Mucosa of descending colon (tissue), 3 donors: ENCODE measurements at regions not wholly inside any gene's neighbourhood (a gene's known extent, or its start where the extent isn't known, plus 50 kb on each side); places are given as distances from the start of the nearest gene placed in this dataset.

Source experiments
- ATAC-seq: fragments of 200-7000 bp; cut with Tn5 transposase; one replicate; pipeline ENCODE4 v1.9.1; 2020; ENCODE audit warnings: mild to moderate bottlenecking, moderate library complexity
- DNase-seq, 3 donors: peaks; one replicate each; pipeline ENCODE4 v3.0.0-alpha.2; 2020
- H3K36me3 ChIP-seq: fragments of 200-600 bp; one replicate; pipeline ENCODE4 v1.8.0; 2021; ENCODE audit warnings: low read depth, mild to moderate bottlenecking
- H3K4me1 ChIP-seq: fragments of 200-600 bp; one replicate; pipeline ENCODE4 v1.8.0; 2021; ENCODE audit warnings: low read depth, mild to moderate bottlenecking
- H3K4me3 ChIP-seq: fragments of 200-600 bp; one replicate; pipeline ENCODE4 v1.8.0; 2021; ENCODE audit warnings: mild to moderate bottlenecking
- H3K9me3 ChIP-seq: fragments of 200-600 bp; one replicate; pipeline ENCODE4 v1.8.0; 2021; ENCODE audit warnings: mild to moderate bottlenecking
- intact Hi-C, 2 donors: fragments of 100-400 bp; cut with DNase I in 1 of 2; cut with micrococcal nuclease in 1 of 2; formaldehyde crosslinking; loops; one replicate each; pipeline versions ENCODE4 v1.11.0 to v1.11.1; 2022; cut with DNase I, micrococcal nuclease
- TF ChIP-seq, protein P1 (sequence below): fragments of 200-600 bp; IDR thresholded peaks from one replicate; pipeline ENCODE4 v1.8.0; 2022; ENCODE audit warnings: antibody characterized with exemption, mild to moderate bottlenecking
- donor health status: DM: no; HTN: no; CAD: no; lungs with moderate emphysema.
- donor health status: DM: no; HTN: no; CAD: no.
- donor health status: DM: no; HTN: yes; CAD: no.

DNA sequence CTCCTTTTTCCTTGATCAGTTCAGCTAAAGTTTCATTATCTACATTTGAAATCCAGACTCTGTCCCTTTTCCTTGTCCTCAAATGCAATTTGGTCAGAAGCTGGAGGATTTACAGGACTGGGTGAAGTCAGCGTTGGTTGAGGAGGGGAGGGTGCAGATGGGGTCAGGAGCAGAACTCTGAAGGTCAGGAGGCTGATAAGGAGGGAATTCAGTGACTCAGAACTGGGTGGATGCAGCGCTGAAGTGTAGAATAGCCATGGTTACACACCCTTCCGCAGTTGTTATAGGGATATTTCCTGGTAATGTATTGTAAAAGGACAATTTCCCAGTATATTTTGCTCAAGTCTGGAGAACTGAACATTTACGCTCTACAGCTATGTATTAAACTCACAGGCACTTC is 133.1 kb upstream of the FOXA2 start:
- H3K4me3 ChIP-seq: no peak overlapping the region
- ATAC-seq (peak; percentile 98), DNase-seq (peak in 2 of 3 donors; percentile 38 to 40)
- H3K4me1 ChIP-seq: peaks cover 8% of the 10 kb centered on the region
- TF ChIP-seq, protein P1, sequence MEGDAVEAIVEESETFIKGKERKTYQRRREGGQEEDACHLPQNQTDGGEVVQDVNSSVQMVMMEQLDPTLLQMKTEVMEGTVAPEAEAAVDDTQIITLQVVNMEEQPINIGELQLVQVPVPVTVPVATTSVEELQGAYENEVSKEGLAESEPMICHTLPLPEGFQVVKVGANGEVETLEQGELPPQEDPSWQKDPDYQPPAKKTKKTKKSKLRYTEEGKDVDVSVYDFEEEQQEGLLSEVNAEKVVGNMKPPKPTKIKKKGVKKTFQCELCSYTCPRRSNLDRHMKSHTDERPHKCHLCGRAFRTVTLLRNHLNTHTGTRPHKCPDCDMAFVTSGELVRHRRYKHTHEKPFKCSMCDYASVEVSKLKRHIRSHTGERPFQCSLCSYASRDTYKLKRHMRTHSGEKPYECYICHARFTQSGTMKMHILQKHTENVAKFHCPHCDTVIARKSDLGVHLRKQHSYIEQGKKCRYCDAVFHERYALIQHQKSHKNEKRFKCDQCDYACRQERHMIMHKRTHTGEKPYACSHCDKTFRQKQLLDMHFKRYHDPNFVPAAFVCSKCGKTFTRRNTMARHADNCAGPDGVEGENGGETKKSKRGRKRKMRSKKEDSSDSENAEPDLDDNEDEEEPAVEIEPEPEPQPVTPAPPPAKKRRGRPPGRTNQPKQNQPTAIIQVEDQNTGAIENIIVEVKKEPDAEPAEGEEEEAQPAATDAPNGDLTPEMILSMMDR: no peak
- no peaks in the 10 kb centered on the region for H3K36me3 ChIP-seq
- intact Hi-C loops: no loop called here
- no peaks in the 10 kb centered on the region for H3K9me3 ChIP-seq

- H3K4me3 ChIP-seq: no peak overlapping the region
- ATAC-seq (peak; percentile 81), DNase-seq (peak in 2 of 3 donors; percentile 35 to 37)
- TF ChIP-seq, protein P1: no peak
- H3K9me3 ChIP-seq: no peaks in the 10 kb centered on the region
- intact Hi-C loops: no loop called here
- peaks cover 8% of the 10 kb centered on the region for H3K4me1 ChIP-seq
- no peaks in the 10 kb centered on the region for H3K36me3 ChIP-seq
These were observed 134.8 kb upstream of the FOXA2 start for GRCh38 chr20:22719167-22719591.

DNA sequence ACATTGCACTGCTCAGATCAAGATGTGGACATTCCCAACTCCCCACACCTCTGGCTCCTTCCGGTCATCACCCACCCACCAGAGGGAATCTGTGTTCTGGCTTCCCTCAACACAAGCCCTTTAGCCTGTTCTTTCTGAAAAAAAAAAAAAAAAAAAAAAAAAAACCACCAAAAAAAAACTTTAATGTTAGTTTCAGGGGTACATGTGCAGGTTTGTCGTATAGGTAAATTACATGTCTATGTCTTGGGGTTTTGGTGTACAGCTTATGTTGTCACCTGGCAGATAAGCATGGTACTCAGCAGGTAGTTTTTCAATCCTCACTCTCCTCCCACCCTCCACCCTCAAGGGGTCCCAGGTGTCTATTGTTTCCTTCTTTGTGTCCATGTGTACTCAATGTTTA is 135.8 kb upstream of the FOXA2 start:
- no peaks in the 10 kb centered on the region for H3K36me3 ChIP-seq
- peaks cover 8% of the 10 kb centered on the region for H3K4me1 ChIP-seq
- TF ChIP-seq, protein P1: no peak
- intact Hi-C loops: no loop called here
- no peaks in the 10 kb centered on the region for H3K9me3 ChIP-seq
- H3K4me3 ChIP-seq: no peak overlapping the region
- DNase-seq (no peak), ATAC-seq (no peak)

- Histone ChIP-seq H3K9me3 (no peaks in the 10 kb centered on the region), H3K36me3 (no peaks in the 10 kb centered on the region), H3K4me1 (peaks cover 8% of the 10 kb centered on the region), H3K4me3 (no peak overlapping the region)
- TF ChIP-seq, protein P1: no peak
- intact Hi-C loops: no loop called here
- ATAC-seq: no peak
- no peak for DNase-seq
These were observed 138.4 kb upstream of the FOXA2 start for GRCh38 chr20:22722811-22723210.

- Histone ChIP-seq H3K4me1 (peaks cover 8% of the 10 kb centered on the region), H3K9me3 (no peaks in the 10 kb centered on the region), H3K4me3 (no peak overlapping the region), H3K36me3 (no peaks in the 10 kb centered on the region)
- TF ChIP-seq, protein P1: no peak
- intact Hi-C loops: no loop called here
- ATAC-seq: no peak
- DNase-seq: no peak
These were observed 139.3 kb upstream of the FOXA2 start for GRCh38 chr20:22723659-22724058.

GRCh38 chr20:22728146-22728745 is 143.9 kb upstream of the FOXA2 start:
- no peaks in the 10 kb centered on the region for H3K36me3 ChIP-seq
- no peak overlapping the region for H3K4me3 ChIP-seq
- intact Hi-C loops: no loop called here
- DNase-seq (no peak), ATAC-seq (no peak)
- H3K4me1 ChIP-seq: no peaks in the 10 kb centered on the region
- no peaks in the 10 kb centered on the region for H3K9me3 ChIP-seq
- TF ChIP-seq, protein P1: no peak
